NCI-H82 treated with DMSO at 0.1 percent for 48 hours (cell line): ENCODE measurements at regions not wholly inside any gene's neighbourhood (a gene's known extent, or its start where the extent isn't known, plus 50 kb on each side); places are given as distances from the start of the nearest gene placed in this dataset.

Experiments used
- DNase-seq: peaks from one replicate; lab custom pipeline; 2025; ENCODE audit not compliant: unreplicated experiment; lab: John Stamatoyannopoulos, UW

DNA sequence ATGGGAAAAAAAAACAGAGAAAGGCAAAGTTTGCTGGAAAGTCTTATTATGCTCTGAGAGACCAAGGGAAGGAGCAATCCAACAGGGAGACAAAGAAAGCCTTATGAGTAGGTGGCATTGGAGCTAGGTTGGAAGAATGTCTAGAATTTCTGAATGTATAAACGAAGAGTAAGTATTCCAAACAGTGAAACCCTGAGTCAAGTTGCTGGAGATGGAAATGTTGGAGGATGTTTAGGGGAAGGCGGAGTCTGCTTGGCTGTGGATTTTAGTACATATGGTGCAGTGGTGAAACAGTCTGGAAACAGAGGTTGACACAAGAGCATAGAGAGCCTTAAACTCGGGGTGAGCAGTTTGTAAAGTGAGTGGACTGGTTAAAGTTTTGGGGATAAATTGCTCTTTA is 314.8 kb upstream of the CADM1 start:
- no peak for DNase-seq

DNA sequence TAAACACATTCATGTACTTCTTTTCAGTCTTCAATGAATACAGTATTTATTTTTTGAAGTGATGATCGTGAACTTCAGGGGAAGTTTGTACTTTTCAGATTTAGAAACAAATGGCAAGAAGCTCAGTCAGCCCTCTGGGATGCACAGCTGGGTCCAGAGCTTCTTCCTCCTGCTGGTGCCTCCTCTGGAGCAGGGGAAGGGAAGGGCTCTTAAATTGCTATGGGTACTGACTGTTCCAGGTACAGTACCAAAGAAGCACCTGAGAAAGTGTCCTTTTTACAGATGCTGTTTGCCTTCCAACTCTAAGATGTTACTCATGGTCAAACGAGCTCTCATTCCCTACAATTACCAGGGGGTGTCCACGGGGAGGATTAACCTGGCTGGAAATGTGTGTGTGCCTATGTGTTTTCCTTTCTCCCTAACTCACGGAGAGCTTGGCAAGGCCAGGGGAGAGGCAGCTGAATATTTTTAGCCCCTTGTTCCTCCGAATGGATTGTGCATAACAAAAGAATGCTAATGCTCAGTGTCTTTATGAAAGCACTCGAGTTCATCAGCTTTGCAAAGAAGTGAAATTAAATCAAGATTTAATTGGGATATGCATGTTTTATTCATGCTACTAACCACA is 313.7 kb upstream of the CADM1 start:
- DNase-seq: no peak

DNA sequence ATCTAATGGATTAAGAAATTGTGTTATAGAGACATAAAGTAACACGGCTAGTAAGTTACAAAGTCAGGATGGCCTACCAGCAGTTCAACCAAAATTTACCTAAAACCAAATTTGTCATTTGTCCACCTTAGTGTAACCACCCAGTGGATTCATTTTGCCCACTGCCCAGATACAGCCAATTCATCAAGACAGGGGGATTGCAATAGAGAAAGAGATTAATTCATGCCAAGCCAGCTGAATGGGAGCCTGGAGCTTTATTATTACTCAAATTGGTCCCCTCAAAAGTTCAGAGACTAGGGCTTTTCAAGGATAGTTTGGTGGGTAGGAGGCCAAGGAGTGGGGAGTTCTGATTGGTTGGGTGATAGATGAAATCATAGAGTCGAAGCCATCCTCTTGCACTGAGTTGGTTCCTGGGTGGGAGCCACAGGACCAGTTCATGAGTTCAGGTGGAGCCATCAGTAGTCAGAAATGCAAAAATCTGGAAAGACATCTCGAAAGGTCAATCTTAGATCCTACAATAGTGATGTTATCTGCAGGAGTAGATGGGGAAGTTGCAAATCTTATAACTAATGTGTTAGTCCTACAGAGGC is 304.2 kb upstream of the CADM1 start:
- no peak for DNase-seq

DNA sequence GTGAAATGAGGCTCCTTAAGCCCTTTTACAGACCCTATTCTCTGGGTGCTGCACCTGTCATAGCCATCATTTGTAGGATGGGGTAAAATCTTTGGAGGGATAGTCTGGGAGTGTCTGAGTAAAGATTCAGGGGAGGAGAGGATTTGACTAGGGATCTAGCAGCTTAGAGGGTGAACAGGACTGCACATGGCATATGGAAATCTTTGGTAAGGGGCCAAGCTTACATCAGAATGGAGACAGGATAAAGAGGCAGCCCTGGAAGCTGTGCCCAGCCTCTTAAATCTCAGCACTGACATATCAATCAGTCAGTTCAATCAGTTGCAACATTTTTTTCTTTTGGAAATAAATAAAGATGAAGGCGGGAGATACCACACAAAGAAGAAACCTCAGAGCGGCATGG is 301.8 kb upstream of the CADM1 start:
- peak; percentile 54 for DNase-seq

DNA sequence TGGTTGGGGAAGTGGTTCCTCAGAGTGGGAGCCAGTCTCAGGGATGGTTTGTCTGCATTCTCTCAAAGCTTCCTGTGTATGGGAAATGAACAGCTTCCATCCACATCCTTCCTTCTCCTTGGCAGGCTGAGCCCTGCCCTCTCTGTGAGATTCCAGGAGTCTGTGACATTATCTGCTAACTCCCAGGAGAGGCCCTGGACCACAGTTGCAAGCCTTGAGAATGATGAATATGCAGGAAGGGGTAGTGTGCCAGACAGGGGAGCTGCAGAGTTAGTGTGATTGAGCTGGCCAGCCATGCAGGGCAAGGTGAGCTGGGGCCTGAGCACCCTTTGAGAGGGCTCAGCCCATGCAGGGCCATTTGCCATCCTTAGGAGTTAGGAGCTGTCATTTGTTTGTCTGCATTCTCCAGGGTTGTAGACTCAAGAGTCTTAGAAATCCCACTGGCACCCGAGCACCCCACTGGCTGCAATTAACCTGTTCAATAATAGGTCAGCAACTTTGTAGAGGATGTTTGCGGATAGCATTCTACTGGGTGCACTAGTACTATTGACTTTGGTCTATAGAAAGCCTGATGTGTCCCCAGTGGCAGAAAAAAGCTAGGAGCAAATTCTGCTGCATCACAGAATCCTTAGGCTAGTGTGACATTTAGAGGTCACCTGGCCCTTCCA is 299.0 kb upstream of the CADM1 start:
- DNase-seq: no peak

DNA sequence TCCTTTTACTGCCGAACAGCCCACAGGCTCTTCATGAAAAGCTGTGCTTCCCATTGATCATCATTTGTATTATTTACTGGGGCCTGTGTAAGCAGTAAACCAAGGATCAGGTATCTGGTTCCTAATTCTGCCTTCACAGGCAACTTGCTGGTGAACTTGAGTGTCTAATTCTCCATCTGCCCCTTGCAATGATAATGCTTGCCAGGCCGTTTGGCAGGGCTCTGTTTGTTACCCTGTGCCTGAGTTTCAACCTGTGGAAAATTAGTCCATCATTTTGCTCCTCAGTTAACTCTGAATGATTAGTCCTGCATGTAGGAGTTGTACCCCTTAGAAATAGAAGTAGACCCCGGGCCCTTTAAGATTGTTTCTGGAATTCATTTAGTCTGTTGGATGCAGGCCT is 298.4 kb upstream of the CADM1 start:
- no peak for DNase-seq

DNA sequence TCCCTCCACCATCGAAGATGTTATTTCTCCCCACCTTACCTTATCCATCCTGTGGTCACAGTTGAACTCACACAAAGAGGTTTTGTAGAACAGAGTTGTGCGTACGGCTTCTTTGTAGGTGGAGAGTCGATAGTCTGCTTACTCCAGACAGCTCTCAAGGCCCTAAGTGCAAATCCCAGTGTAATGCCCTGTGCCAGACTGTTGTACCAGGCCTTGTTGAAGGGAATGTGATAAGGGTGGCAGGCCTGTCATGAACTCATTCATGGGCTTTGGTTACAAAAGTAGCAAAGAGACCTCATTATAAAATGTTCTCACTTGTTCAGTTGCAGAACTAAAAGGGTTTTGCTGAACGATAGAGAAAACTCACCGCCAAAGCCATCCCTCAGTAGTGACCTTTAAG is 288.7 kb upstream of the CADM1 start:
- no peak for DNase-seq

DNA sequence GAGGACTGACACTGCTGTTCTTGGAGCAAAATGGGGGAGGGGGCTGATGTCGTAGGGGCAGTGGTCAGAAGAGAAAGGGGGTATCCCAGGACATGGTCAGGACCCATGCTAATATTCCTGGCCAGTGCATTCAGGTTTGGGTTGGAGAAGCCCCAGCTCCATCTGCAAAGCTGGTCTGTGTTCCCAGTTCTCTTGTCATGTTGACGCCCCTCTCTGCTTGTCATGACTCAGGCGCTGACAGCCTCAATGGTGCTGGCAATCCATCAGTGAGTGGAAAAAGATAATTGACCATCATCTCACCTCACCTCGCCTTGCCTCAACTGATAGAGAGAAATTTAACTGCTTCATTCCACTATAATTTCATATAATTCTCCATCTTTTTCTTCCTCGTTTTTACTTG is 283.1 kb upstream of the CADM1 start:
- DNase-seq: no peak

DNA sequence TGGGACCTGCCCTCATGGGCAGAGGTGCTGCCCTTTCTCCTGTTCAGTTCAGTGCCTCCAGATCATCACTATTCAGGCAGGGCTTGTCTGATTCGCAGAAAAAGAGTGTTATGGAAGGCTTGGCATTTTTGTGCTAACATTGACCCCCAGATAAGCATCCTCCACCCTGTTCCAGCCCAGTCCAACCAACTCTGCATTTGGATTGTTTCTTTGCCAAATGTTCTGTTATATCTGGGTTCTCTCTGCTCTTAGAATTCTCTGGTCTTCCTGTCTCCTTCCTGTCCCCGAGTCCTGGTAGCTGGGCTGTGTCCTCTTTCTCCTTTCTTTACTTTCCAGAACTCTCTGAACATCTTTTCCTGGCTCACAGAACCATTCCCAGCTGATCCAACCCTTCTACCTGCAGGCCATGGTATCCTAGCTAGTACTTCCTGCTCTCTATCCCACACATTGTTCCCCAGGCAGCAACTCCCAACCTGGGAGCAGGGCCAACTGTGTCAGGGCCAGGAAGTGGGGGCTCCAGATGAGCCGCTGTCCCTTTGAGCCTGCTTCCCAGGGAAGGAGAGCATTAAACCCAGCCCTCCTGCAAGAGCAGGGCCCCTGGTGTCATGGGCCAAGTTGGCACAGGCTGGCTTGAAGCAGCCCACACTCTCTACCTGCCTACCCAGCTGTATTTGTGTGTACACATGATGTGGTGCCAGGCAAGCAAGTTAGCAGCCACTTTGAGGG is 280.7 kb upstream of the CADM1 start:
- no peak for DNase-seq

DNA sequence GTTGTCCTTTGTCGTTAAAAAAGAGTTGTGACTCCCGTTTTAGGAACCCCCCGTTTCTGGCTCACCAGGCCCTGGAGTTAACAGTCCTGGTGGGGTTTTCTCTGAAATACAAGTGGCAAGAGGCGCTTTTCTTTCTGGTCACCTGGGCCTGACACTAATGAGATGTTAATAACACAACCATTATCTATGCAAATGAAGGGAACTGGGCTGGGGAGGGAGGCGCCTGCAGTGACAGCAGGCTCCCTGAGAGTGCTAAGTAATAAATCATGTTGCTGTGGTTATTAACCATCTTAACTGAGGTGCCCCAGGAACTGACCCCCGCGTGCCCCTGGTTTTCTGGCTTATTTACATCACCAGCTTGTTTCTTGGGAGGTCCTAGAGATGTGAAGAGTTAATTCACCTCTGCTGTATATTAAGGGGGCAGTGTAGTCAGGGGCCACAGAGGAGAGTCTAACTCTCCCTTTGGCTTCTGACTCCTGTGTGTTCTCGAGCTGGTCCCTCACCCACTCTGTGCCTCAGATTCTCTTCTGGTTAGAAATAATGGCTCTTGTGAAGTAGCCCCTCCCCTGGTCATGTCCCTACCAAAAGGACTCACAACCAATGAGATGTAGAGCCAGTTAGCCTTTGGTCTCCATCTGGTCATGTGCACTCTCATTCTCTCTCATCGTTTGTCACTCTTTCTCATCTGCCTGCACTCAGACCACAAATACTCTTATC is 276.6 kb upstream of the CADM1 start:
- DNase-seq: no peak

DNA sequence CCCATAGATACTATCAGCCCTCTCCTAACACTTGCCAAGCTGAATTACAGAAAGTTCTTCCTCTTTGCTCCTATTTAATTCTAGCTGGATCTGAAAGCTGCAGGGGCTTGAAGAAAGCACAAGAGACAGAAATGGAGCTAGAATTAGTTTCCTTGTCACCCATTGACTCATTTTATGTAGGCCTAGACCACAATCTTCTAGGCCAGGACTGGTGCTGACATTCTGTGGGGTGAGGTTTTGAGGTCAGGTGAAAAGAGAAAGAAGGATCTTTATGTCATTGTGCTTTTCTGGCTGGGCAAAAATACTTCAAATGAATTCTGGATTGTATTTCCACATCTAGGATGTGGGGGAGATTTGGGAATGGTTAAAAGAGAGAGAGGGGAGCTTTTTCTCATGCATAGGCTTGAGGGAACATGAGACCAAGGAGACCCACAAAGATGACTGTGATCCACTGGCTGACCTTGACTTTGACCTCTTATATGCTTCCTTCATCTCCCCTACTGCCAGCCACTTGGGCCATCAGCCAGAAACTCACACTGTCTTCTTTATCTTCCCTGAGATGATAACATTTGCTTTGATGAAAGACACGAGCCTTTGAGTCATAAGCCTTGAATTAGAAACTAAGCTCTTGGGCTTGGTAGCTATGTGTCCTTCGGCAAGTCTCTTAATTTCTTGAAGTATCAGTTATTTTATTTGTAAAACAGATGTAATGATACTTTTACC is 274.9 kb upstream of the CADM1 start:
- no peak for DNase-seq

DNA sequence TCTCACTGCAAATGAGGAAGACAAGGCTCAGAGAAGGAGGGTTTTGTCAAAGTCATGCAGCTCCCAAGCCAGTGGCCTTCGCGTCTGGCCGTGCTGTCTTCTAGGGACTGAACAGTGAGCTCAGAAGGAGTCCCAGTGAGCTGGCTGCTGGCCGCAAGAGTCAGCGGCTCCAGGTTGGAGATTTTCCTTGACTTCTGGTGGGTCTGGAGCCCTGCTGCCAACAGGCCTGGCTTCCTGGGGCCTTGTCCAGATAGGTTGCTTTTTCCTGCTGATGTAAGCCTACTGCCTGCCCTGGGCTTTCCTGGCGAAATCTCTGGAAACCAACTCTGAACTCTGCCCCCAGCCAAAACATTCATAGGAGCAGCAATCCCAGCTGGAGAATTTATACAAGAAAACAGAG is 272.7 kb upstream of the CADM1 start:
- no peak for DNase-seq

DNA sequence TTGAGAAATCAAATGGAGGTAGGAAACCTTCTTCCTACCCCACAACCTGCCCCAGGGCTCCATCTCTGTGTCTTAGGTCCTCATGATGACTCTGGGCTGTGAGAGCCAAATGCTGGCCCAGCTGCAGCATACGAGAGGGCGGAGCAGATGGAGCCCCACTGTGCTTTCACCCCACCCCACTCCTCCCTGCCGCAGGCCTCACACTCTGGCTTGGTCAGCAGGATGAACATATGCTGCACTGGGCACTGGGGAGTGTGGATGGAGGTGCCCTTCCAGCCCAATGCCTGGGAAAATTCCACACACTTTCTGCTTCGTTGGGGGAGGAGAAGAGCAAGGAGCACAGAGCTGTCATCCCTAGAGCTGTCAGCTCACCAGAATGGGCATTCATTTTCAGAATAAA is 271.6 kb upstream of the CADM1 start:
- no peak for DNase-seq

DNA sequence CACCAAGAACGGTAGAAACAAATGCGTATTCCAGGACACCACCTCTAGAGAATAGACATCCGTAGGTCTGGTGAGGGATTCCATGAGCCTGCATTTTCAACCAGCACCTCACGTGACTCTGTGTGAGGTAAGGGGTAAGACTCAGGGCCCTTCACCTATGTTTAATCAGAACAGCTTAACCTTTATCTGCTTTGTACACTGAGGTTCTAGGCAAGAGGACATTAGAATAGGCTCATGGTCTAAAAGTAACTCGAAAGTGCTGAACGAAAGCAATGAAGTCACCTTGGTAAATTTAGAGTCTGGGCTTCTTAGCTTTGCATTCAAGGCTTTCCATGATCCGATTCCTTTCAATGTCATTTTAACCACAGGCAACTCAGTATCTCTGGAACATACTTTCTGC is 270.5 kb upstream of the CADM1 start:
- DNase-seq: no peak

DNA sequence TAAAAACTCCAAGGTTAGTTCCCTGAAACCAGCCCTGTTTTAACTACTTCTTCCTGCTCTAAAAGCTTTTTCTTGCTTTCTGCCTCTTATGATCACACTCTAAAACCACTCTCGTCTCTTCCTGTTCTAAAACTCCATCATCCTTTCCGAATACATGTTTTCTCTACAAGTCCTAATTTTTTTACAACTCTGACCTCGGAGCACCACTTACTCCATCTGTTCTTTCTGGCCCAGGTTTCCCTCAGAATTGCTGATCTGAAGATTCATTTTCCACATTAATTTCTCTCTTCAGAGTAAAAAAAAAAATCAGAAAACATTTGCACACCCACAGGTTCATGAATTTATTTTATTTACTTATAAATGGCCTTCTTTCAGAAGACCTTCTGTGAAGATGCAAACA is 265.7 kb upstream of the CADM1 start:
- no peak for DNase-seq

DNA sequence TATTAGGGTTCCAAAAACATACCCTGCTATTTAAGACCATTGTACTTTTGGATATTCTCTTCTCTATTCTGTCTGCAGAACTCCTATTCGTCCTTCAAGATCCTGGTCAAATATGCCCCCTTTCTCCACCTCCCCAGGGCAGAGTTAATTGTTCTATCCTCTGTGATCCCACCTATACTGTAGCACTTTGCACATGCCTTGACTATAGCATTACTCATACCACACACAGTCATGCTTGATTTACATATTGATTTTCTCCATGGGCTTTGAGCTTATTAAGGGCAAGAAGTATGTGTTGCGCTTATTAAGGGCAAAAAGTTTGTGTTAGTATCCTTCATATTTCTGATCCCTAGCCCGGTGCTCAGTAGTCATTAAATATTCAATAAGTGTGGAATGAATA is 263.7 kb upstream of the CADM1 start:
- no peak for DNase-seq

DNA sequence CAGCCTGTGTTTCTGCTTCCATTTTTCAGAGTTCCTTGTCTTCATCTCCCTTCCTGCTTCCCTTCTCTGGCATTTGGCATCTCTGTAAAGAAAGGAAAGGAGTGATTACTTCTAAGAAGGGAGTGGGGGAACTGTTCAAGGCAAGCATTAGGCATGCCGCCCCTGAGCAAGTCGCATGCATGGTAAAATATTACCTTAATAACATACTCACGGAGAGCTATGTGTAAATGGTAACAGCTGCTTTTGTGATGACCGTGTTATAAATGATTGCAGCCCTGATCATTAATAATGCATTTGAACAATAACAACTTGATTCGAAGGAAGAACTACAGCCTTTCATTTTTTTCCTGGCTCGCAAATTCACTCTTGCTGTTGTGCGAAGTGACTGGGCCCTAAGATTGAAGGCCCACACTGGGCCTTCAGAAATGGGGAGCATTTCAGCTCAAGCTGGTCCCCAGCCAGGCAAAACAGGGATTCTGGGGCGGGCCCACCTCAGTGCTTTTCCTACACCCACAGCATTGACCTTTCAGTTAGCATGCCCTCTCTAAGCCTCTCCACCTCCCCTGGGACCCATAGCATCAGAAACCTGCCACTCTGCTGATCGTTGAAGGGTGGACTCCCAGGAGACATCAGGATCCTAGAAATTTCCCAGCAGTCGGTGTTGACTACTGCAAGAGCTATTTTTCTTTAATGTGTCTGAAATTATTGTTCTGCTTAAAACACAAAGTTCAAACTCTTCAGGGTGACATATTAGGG is 263.0 kb upstream of the CADM1 start:
- DNase-seq: no peak

DNA sequence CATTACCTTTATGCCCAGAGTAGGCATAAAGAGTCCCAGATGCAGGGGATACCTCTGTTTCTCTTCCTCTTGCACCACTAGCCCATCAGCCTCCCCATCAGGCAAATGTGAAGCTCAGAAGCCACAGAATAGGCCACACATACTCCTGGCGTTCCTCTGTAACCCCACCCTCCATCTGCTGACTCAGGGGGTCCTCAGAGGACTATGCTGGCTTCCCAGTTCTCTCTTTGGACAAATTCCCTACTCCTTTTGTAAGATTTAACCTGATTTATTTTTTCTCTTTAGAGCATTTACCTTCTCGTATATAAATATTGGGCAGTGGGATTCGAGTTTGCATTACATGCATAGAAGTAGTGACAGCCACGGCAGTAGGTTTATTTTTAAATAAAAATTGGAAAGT is 262.3 kb upstream of the CADM1 start:
- DNase-seq: no peak

DNA sequence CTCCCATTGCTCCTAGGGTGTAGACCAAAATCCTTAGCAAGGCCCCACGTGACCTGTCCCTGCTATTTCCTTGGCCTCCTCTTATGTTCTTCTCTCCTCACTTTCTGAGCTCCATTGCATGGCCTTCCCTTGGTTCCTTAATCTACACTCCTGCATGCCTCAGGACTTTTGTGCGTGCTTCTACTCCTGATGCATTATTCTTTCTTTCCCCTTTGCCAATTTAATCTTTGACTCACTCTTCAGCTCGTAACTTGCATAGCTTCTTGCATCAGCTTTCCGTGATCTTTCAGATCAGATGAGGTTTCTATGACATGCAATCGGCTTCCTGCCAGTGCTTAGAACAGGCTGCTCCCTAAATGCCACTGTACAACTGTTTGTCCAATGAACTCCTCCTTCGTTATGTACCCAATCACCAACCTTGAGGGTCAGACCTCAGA is 261.6 kb upstream of the CADM1 start:
- DNase-seq: no peak

DNA sequence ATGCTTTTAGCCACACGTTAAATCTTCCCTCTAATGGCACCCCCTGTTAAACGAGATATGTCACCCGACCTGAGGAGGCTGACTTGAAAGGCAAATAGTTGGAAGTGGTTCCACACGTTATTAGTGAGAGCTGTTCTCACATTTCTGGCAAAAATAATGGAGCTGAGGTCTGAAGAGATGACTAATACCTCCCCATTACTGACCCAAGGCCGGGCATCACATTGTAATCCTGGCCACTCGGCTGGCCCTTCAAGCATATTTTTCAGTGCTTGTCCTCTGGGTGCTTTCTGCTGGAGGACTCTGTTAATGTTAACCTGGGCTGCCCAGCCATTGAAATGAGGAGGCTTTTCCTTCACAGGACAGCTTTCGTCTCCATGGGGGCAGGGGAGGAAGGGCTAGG is 260.0 kb upstream of the CADM1 start:
- no peak for DNase-seq
